Panc1 (cell line): ENCODE measurements at regions not wholly inside any gene's neighbourhood (a gene's known extent, or its start where the extent isn't known, plus 50 kb on each side); places are given as distances from the start of the nearest gene placed in this dataset.

Source experiments
- ATAC-seq: fragments of 200-7000 bp; cut with Tn5 transposase; 2 replicates; pipeline ENCODE4 v1.9.1; 2020; ENCODE audit warnings: mild to moderate bottlenecking, moderate library complexity
- BruUV-seq: library from RNA; stranded (reverse); fragments of 400-500 nt; replicated peaks from 2 replicates; lab custom pipeline; 2021; lab: Mats Ljungman, UMichigan
- CTCF ChIA-PET: fragments of 300-600 bp; sonication (Branson Sonifier 250); formaldehyde crosslinking; loops from one replicate; lab custom pipeline; 2022; ENCODE audit warnings: antibody characterized with exemption; lab: Charles Lee
- POLR2A ChIA-PET: fragments of 300-600 bp; sonication (Branson Sonifier 250); formaldehyde crosslinking; loops from one replicate; lab custom pipeline; 2022; ENCODE audit warnings: antibody characterized with exemption; lab: Charles Lee
- DNase-seq: peaks from one replicate; pipeline ENCODE4 v3.0.0-alpha.2; 2010; ENCODE audit warnings: low read depth, low spot score
- H3K27ac ChIP-seq: 2 replicates; pipeline ENCODE4 v1.5.1; 2011; ENCODE audit warnings: mild to moderate bottlenecking, low read length, inconsistent platforms
- H3K27me3 ChIP-seq: fragments of 200-500 bp; sonication (Bioruptor generic); 2 replicates; pipeline ENCODE4 v1.6.0; 2014; ENCODE audit warnings: low read length, inconsistent platforms; ENCODE audit not compliant: control insufficient read depth, insufficient read depth
- H3K36me3 ChIP-seq: fragments of 200-500 bp; sonication (Bioruptor generic); 2 replicates; pipeline ENCODE4 v1.5.1; 2014; ENCODE audit warnings: inconsistent platforms, mild to moderate bottlenecking, low read length, moderate library complexity; ENCODE audit not compliant: control insufficient read depth, insufficient read depth
- H3K4me1 ChIP-seq: 2 replicates; pipeline ENCODE4 v1.5.1; 2011; ENCODE audit warnings: inconsistent platforms, mild to moderate bottlenecking, low read length, moderate library complexity; ENCODE audit not compliant: control insufficient read depth, insufficient read depth
- H3K4me3 ChIP-seq, 2 experiments: 2 replicates each; pipeline ENCODE4 v1.5.1; 2011 to 2012; ENCODE audit warnings: low read depth in 2 of 2, low read length in 2 of 2, mild to moderate bottlenecking in 2 of 2, inconsistent platforms in 1 of 2, moderate library complexity in 1 of 2
- H3K9me3 ChIP-seq: fragments of 200-500 bp; sonication (Bioruptor generic); 2 replicates; pipeline ENCODE4 v1.5.1; 2014; ENCODE audit warnings: low read depth, mild to moderate bottlenecking, inconsistent platforms, low read length, moderate library complexity; ENCODE audit not compliant: control insufficient read depth, insufficient read depth
- CTCF ChIP-seq: fragments of 450-650 bp; IDR thresholded peaks from 2 replicates; pipeline ENCODE4 v1.5.1; 2017; ENCODE audit warnings: mild to moderate bottlenecking
- POLR2AphosphoS5 ChIP-seq: IDR thresholded peaks from 2 replicates; pipeline ENCODE4 v1.6.1; 2012; ENCODE audit warnings: mild to moderate bottlenecking, low read depth, low read length, moderate library complexity
- REST ChIP-seq, 2 experiments: IDR thresholded peaks; 2 replicates each; pipeline ENCODE4 v1.6.1; 2011 to 2012; ENCODE audit warnings: low read depth in 2 of 2, control low read depth in 1 of 2, low read length in 1 of 2, mild to moderate bottlenecking in 1 of 2, moderate library complexity in 1 of 2; ENCODE audit not compliant: insufficient read depth in 1 of 2
- SIN3A ChIP-seq: IDR thresholded peaks from 2 replicates; pipeline ENCODE4 v1.6.1; 2012; ENCODE audit warnings: low read depth, mild to moderate bottlenecking, low read length, moderate library complexity, borderline replicate concordance; ENCODE audit not compliant: insufficient read depth
- TCF7L2 ChIP-seq: IDR thresholded peaks from 2 replicates; pipeline ENCODE4 v1.6.1; 2011; ENCODE audit warnings: mild to moderate bottlenecking, low read depth, low read length, inconsistent platforms
- in situ Hi-C: cut with HindIII; loops from 2 replicates; pipeline ENCODE4 v1.10.0; 2016; ENCODE audit warnings: low sequenced_read_pairs, low pct_unique_long_range_greater_than_20kb
- intact Hi-C: fragments of 100-400 bp; cut with micrococcal nuclease; formaldehyde crosslinking; loops from one replicate; pipeline ENCODE4 v1.10.0; 2022; ENCODE audit not compliant: unreplicated experiment

- Histone ChIP-seq H3K27me3 (no peaks in the 10 kb centered on the region), H3K4me1 (no peaks in the 10 kb centered on the region), H3K36me3 (no peaks in the 10 kb centered on the region), H3K9me3 (no peaks in the 10 kb centered on the region), H3K4me3 (no peak overlapping the region), H3K27ac (no peak overlapping the region)
- DNase-seq = no peak
- intact Hi-C loops = no loop called here
- TF ChIP-seq SIN3A = no peak
- TF ChIP-seq POLR2AphosphoS5 = no peak
- no peak for TF ChIP-seq REST (IDR thresholded peaks at IDR 0.05; ENCODE audit: insufficient read depth in 1 of 2, low read depth in 2 of 2, low read length in 1 of 2)
- no peak for TF ChIP-seq CTCF
- no peak for TF ChIP-seq TCF7L2
- in situ Hi-C loops = no loop called here
- BruUV-seq = no TSS peak
- ATAC-seq = no peak
- ChIA-PET POLR2A (no interaction called here), CTCF (no interaction called here)
Observed at GRCh38 chr22:26784772-26785171, 127.4 kb downstream of the MIAT start.

- ChIA-PET POLR2A (no interaction called here), CTCF (no interaction called here)
- no peaks in the 10 kb centered on the region for H3K9me3 ChIP-seq
- DNase-seq = no peak
- H3K27me3 ChIP-seq = no peaks in the 10 kb centered on the region
- H3K27ac ChIP-seq = no peak overlapping the region
- H3K36me3 ChIP-seq = no peaks in the 10 kb centered on the region
- no TSS peak for BruUV-seq
- TF ChIP-seq TCF7L2 = no peak
- TF ChIP-seq REST (IDR thresholded peaks at IDR 0.05; ENCODE audit: insufficient read depth in 1 of 2, low read depth in 2 of 2, low read length in 1 of 2) = no peak
- TF ChIP-seq CTCF = no peak
- no peak for TF ChIP-seq SIN3A
- no peak for TF ChIP-seq POLR2AphosphoS5
- H3K4me1 ChIP-seq = no peaks in the 10 kb centered on the region
- in situ Hi-C loops (no loop called here), intact Hi-C loops (no loop called here)
- H3K4me3 ChIP-seq = no peak overlapping the region
- no peak for ATAC-seq
Observed at GRCh38 chr22:26785932-26786331, 128.5 kb downstream of the MIAT start.
